HG02678 (cell line): ENCODE measurements at regions not wholly inside any gene's neighbourhood (a gene's known extent, or its start where the extent isn't known, plus 50 kb on each side); places are given as distances from the start of the nearest gene placed in this dataset.

Source experiments
- ATAC-seq: cut with Tn5 transposase; IDR thresholded peaks from one replicate; pipeline ENCODE4 v1.9.1; 2021; ENCODE audit warnings: mild to moderate bottlenecking, moderate library complexity; ENCODE audit not compliant: unreplicated experiment

DNA sequence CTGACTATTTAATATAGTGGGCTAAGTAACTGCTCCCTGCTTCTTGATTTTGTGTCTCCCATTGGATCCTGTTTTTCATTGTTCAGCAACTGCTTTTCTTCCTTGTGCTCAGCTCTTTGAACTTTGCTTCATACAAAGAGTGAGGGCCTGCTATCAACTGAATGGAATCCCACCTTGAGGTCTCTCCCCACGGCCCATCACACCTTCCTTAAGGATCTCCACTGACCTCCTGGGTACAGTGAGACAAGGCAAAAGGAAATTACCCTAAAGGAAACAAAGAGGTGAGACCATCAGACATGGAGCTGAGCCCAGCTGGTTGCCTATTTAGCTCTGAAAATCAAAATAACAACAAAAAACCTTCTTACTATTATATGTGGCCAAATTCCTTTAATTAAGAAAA lies 91.3 kb upstream of the RPL34 start:
- no peak for ATAC-seq

DNA sequence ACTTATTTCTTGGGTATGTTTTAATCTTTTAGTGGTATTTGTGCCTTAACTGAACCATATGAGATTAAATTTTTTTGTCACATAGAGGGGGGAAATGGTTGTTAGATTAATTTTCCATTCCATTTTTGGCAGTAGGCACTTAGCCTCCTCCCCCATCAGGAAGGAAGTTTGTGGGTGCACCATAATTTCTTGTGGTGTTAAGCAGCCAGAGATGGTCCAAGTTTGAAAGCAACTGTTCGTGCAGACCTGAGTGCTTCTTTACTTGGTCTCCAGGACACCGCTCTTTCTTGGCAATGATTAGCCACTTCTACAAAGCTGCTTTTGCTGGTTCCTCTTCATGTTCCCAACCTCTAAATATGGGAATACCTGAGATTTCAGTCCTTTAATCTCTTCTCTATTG lies 92.7 kb upstream of the RPL34 start:
- peak; percentile 71 for ATAC-seq

DNA sequence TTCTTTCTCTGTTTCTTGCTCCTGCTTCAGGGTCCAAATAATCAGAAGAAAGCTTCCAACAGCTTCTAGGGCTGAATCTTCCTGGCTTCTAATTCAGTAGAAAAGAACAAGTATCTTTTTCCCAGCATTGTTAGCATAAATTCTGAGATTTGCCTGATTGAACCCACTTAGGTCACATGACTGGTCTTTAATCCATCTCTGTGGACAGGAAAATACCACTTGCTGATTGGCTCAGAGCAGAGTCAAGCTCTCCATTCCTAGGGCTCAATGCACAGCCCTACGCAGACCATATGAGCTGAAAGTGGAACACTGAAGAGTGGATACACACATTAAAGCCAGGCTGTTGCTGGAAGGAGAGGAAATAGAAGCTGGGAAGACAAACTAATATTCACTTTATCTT lies 99.6 kb upstream of the RPL34 start:
- no peak for ATAC-seq

DNA sequence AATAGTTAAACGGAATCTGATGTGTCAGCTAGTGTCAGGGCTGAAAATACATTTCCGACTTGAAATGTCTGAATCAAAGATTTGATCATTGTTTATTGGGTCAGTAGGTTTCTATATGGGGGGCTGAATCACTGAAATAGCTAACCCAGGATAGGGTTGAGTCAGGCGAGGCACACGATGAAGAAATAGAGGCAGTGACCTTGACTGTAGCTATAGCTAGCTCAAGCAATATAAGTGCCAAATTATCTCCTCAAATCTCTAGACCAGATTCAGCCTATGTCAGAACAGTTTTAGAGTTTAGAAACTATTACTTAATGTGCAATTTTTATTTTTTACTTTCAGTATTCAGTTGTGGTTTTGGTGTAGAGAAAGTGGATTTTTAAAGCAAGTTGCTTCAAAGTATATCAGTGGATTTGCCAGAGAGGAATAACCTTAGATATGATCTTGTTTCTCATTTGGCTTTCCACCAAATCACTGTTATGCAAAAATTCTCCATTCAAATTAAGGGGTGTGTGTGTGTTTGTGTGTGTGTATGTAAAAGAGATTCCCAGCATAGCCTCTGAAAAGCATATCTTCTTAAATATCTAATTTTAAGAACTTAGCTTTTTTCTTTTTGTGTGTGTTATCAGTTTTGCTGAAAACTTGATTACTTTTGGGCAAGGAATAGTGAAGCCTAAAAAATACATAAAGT lies 100.3 kb upstream of the RPL34 start:
- no peak for ATAC-seq

DNA sequence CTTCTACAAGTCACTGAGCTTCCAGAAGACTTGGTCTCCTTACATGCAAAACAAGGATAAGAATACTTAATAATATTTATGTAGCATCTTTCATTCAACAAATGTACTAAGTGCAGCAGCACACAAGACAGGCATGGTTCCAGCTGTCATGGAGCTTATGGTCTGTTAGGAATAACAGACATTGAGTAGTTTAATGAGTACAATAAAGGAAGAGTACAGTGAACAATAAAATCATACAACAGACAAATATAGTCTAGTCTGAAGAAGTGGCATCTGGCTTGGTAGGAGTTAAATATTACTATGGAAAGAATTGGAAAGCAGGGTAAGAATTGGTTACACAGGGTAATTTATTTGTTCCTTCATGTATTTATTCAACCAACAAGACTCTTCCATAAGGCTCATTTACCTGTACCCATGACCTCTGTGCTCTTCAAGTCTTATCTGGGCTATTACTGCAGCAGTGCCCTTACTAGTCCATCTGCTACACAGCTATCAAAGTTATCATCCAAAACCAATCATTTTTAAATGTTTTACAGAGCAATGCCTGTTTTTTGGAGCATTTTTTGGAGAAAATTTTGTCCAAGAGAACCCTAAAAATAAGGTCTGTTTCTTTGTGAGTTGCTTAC lies 101.1 kb upstream of the RPL34 start:
- no peak for ATAC-seq

DNA sequence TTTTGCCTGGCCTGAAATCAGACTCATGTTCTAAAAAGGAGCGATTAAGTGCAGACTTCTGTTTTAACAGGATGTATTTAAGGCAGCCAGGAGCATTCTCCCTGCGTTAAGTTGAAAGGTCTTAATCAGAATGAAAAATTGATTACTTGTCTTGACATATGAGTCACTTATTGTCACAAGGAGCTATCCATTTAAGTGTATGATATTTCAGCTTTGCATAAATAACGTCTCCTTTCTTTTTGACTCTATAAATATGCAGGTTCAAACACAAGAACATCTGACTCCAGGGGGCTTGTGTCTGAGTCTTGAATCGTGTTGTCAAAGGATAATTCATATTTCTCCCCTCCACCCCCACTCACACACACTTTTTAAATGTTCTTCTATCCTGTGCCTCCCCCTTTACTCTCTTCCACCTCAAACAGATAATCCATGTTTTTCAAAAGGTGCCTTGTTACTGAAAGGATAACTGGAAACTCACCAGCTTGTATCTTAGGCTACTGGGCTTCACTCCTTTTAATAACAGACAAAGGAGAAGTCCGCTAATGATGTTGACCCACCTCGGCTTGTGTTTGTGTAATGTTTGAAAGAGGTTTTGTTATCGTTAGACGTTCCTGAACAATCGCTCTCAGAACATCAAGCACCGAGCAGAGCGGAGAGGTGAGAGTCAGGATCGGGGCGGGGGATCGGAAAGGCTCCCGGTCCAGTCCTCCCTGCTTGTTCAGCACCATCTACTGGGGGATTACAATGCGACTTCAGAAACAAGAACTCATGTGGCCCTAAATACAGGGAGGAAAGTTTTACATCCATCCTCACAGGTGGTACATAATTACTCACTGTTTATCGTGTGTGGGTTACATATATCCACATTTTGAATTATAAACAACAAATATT lies 107.5 kb upstream of the RPL34 start:
- no peak for ATAC-seq

DNA sequence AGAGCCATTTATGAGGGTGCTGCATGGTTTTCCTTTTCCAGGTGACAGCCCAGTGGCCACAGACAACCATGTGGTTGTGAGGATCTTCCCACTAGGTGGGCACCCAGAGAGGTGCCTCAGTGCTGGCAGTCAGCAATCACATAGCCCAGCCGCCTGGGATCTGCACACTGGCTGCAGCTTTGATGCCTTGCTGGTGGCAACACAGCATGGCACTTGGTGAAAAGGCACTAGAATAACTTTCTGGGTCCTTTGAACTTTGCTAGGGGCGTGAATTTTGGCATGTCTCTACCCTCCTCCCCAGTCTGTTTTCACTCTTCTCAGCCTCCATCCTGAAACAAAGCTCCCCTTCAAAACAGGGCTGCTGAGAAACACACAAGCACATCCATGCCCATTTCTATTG lies 108.8 kb upstream of the RPL34 start:
- ATAC-seq: no peak

DNA sequence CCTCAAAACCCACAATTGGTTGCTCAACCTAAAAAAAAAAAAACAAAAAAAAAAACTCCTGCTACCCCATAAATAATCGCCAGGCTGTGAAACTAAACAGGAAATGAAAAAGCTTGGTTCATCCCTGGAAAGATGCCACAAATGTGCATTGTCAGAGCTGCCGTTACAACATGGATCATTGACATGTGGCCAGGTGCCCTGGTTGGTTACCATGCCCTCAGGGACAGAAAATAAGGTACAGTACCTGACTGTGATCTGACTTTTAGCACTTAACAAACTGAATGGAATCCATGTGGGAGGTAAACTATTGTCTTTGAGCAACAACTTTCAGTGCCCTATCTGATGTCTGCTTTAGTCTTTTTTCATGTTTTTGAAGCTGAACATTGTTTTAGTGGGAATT lies 118.0 kb upstream of the RPL34 start:
- ATAC-seq: no peak

DNA sequence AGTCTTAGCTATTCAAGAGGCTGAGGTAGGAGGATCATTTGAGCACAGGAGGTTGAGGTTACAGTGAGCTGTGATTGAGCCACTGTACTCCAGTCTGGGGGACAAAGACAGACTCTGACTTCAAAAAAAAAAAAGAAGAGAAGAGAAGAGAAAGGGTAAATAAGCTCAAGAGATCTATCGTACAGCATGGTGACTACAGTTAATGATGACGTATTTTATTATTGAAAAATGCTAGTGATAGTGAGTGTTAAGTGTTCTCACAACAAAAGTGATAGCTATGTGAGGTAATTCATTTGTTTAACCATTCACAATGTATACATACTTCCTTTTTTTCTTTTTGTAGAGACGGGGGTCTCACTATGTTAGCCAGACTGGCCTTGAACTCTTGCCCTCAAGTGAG lies 121.5 kb upstream of the RPL34 start:
- ATAC-seq: no peak

DNA sequence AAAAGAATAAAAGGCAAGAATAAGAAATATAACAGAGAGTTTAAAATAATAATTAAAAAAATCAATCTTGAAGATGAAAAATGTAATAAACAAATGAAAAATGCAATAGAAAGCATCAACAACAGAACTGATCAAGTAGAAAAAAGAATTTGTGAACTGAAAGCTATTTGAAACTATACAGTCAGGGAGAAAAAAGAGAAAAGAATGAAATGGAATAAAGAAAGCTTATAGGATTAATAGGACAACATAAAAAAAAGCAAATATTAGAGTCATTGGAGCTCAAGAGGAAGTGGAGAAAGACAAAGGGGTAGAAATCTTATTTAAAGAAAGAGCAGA lies 126.8 kb upstream of the RPL34 start:
- ATAC-seq: no peak

DNA sequence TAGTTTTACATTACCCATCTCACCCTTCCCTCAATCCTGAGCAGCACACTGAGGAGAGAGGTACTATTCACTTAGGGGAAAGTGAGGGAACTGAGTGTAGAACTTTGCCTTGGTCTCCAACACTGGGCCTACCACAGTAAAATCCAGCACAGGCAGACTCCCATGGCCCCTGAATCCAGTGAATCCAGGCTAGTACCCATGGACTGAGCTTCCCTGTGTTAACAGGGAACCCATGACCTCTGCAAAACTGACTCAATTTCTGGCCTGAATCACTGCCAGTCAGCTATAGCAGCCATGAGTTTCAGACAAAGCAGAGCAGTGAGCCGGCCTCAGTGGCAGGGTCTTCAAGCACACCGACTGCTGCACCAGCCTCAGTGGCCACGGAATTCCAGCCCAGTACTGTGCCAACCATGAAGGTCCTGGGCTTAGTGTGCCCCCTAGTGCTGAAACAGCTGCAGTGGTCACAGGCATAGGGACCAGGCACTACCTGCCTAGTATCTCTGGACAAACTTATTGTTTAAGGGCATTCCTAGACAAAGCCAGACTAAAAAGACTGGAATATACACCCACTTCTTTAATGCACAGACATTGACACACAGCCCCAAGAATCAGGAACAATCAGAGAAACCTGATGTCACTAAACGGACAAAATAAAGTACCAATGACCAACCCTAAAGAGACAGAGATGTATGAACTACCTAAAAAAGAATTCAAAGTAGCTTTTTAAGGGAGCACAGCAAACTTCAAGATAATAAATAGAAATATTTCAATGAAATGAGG lies 127.4 kb upstream of the RPL34 start:
- no peak for ATAC-seq

DNA sequence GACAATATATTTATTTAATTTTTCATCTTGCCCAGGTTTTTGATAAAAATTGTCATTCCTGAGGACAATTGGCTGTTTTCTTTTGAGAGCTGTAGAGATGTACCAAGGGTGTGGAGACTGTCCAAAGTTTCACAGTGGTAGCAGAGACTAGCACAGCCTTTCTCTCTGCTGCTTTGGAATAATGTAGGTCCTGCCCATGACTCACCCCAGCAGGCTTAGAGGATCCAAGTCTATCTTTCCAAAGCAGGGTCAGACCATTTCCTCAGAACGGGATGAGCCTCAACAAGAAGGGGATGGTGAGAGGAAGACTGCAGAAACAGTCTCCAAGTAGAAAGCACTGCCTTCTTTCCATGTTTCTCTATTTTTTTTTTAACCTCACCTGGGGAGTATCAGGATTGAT lies 131.5 kb upstream of the RPL34 start:
- no peak for ATAC-seq

DNA sequence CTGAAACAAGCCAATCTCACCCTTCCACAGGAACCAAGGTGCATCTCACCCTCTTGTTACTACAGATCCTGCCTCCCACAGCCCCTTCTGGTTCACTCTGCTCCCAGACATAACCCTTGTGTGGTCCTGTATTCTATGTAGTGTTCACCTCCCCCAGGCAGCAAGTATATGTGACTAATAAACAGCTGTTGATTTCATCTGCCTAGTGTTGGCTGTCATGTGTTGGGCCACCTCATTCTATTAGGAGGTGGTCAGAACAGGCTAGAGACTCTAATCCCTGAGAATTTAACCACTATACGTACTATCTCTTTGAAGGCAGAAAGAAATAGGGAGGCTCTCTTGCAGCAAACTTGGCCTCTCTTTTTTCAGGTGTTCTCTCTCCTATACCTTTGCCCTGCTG lies 134.3 kb upstream of the RPL34 start:
- ATAC-seq: no peak

DNA sequence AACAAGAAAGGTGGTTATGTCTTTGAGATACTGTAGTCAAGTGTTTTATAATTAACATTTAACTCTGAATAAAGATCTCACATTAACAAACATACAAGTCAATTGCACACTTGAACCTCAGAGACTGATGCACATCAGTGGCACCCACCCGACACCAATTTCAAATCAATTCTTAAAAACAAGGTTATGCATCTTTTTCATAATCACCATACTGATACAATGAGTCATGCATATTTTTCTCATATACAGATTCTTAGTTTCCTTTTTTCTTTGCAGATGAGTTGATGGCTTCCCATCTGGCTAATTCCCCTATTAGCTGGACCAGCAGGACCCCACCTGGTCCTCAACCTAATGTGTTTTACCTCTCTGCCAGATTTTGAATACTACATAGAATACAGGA lies 136.2 kb upstream of the RPL34 start:
- no peak for ATAC-seq

DNA sequence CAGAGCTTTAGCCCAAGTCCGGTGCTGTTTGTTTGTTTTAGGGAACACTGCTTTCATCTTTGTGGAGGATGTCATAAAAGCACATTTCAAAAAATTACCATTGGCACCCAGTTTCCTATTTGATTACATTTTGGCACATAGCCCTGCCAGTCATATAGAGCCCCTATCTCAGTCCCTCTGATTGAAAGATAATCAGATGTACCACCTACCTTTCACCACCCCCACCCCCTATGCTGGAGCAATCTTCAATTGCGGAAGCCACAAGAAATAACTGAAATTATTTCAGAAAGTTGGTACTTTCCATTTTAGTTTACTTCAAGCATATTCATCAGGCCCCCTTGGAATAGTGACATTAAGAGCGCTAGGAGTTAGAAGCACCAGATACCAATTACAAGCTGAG lies 136.7 kb upstream of the RPL34 start:
- no peak for ATAC-seq

DNA sequence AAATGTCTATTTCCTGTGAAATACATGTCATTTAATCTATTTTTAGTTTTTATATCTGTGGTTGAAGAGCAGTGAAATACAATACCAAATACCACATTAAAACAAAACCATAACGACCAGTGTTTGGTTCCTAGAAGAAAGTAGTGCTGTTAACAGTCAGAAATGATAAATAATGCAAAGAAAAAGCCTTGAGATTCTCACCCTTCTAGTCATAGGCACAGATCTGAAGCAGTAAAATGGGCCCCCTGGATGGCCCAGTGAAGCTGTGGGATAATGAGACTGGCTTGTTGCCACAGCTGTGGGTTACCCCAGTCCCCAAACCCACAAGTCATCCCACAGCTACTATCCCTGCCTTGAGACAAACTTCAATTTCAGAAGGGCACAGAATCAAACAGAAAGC lies 137.3 kb upstream of the RPL34 start:
- no peak for ATAC-seq

DNA sequence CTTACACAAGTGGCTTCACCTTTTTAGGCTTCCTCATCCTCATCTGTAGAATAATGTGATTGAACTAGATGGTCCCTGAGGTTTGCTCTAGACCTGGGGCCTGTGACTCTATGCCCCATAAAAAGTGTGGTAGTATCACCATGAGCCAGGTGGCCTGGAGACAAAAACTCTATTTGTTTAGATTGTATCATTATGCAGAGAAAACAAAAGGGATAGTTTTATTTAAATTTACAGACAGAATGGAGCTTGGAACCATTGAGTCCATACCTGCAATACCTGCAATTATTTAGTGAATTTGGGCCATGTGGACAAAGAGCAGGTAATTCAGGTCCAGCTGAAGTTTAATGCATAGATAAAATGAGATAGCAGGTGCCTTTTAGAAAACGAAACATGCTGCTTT lies 139.5 kb upstream of the RPL34 start:
- no peak for ATAC-seq

DNA sequence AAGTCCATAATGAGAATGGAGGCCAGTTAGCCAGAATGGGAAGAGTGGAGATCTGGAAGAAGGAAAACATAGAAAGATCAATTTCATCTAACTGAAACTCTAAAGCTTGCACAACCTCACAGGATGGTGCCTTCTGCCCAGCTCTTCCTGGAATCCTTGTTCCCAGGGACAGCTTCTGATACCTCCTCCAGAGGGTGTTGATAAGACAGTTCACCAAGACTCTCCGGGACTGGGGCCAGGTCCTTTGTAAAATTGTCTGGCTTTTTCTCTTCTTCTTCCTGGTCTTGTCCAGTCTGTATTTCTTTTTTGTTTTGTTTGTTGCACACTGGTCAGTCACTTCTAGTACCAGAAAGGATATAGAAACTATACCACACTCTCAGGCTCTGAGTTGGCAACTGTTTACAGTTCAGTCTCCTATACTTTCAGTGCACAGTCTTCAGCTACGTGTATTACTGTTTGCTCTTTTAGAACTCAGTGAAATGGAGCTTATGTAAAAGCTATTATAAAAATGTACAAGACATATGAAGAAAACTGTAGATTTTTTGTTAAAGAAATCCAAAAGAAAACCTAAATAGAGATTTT lies 142.8 kb upstream of the RPL34 start:
- ATAC-seq: no peak

DNA sequence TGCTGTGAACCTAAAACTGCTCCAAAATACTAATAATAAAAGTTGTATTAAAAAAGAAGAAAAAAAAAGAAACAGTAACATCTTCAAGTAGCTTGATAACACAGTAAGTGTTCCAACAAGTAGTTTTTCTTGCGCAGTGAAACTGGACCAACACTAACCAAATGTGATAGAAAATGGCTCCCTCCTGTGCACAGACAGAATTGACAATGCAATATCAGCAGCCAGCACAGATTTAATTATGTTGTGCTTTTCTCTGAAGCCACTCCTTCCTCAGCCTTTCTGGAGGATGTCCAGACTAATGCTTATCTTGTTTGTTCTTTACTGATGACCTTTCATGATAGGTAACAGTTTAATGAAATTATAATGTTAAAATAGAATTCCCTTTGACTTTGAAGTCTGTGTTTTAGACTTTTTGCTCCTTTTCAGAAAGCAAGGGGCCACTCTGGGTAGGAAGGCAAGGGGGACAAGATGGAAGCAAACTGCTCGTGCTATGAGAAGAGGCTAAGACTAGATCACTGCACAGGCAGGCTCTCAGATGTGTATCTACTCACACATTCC lies 147.1 kb upstream of the RPL34 start:
- no peak for ATAC-seq

DNA sequence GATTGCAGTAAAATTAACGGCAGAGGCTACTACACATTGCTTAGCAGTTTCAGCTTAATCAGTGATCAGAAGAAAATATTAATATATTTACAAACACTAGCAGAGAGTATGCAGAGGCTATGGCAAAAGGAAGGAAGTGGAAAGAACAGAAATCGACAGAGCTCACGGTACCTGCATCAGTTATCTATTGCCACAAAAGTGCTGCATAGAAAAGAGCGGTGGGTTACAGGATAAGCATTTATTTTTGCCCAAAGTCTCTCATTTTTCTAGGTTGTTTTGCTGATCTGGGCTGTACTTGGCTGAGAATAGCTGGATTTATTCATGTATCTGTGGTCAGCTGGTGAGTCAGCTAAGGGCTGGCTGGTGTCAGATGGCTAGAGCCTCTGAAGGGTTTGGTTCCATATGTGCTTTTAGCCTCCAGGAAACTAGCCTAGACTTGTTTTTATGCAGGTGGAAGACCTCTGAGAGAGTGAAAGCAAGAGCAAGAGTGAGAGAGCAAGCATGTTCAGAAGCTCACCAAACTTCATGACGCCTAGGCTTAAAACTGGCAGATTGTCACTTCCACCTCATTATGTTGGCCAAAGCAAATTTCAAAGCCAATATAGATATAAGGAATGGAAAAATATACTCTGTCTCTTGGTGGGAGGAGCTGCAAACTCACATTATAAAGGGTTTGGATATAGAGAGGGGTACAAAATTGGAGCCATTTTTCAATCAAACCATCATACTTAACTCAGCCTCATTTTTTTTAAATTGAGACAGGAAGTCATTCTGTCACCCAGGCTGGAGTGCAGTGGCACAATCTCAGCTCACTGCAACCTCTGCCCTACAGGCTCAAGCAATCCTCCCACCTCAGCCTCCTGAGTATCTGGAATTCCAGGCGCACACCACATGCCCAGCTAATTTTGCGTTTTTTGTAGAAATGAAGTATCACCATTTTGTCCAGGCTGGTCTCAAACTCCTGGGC lies 153.2 kb upstream of the RPL34 start:
- ATAC-seq: peak; percentile 93
